BE2C (cell line): ENCODE measurements at regions not wholly inside any gene's neighbourhood (a gene's known extent, or its start where the extent isn't known, plus 50 kb on each side); places are given as distances from the start of the nearest gene placed in this dataset.
"Not testable (repeated sequence)": the region's sequence is repeated elsewhere in the genome, so short reads cannot be mapped to it uniquely, and the experiment has no call there.

Experiments used
- DNase-seq: peaks from one replicate; pipeline ENCODE4 v3.0.0-alpha.2; 2020
- H3K27me3 ChIP-seq: fragments of 250-450 bp; sonication (Bioruptor Pico); 2 replicates; pipeline ENCODE4 v1.5.1; 2020; ENCODE audit warnings: mild to moderate bottlenecking
- H3K36me3 ChIP-seq: fragments of 250-450 bp; sonication (Bioruptor Pico); 2 replicates; pipeline ENCODE4 v1.5.1; 2020; ENCODE audit warnings: mild to moderate bottlenecking
- H3K4me1 ChIP-seq: fragments of 250-450 bp; sonication (Bioruptor Pico); 2 replicates; pipeline ENCODE4 v1.5.1; 2020
- H3K4me3 ChIP-seq: 2 replicates; pipeline ENCODE4 v1.5.1; 2011; ENCODE audit warnings: low read depth, low read length
- H3K9me3 ChIP-seq: fragments of 250-450 bp; sonication (Bioruptor Pico); 2 replicates; pipeline ENCODE4 v1.5.1; 2020
- CTCF ChIP-seq: IDR thresholded peaks from 2 replicates; pipeline ENCODE4 v1.5.1; 2012; ENCODE audit warnings: mild to moderate bottlenecking, low read depth, low read length

GRCh38 chr5:120103495-120103894 lies 360.6 kb upstream of the PRR16 start:
- Histone ChIP-seq H3K9me3 (no peaks in the 10 kb centered on the region), H3K36me3 (no peaks in the 10 kb centered on the region), H3K27me3 (no peaks in the 10 kb centered on the region), H3K4me1 (no peaks in the 10 kb centered on the region), H3K4me3 (no peak overlapping the region)
- no peak for DNase-seq
- TF ChIP-seq CTCF, result no peak

DNA sequence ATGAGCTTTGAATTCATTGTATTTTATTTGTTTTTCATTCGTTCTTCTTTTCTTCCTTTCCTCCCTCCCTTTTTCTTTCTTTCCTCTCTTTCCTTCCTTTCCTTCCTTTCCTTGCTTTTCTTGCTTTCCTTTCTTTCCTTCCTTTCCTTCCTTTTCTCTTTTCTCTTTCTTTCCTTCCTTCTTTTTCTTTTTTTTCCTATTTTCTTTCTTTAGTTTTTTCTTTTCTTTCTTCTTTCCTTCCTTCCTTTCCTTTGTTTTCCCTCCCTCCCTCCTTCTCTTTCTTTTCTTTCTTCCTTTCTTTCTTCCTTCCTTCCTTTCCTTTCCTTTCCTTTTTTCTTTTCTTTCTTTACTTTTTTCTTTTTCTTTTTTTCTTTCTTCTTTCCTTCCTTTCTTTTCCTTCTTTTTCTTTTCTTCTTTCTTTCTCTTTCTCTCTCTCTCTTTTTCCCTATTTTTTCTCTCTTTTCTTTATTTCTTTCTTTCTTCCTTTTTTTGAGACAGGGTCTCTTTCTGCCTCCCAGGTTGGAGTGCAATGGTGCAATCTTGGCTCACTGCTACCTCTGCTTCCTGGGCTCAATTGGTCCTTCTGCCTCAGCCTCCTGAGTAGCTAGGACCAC lies 357.1 kb upstream of the PRR16 start:
- Histone ChIP-seq H3K27me3 (no peaks in the 10 kb centered on the region), H3K4me3 (no peak overlapping the region), H3K4me1 (no peaks in the 10 kb centered on the region), H3K36me3 (no peaks in the 10 kb centered on the region), H3K9me3 (no peaks in the 10 kb centered on the region)
- no peak for TF ChIP-seq CTCF
- DNase-seq, result no peak

DNA sequence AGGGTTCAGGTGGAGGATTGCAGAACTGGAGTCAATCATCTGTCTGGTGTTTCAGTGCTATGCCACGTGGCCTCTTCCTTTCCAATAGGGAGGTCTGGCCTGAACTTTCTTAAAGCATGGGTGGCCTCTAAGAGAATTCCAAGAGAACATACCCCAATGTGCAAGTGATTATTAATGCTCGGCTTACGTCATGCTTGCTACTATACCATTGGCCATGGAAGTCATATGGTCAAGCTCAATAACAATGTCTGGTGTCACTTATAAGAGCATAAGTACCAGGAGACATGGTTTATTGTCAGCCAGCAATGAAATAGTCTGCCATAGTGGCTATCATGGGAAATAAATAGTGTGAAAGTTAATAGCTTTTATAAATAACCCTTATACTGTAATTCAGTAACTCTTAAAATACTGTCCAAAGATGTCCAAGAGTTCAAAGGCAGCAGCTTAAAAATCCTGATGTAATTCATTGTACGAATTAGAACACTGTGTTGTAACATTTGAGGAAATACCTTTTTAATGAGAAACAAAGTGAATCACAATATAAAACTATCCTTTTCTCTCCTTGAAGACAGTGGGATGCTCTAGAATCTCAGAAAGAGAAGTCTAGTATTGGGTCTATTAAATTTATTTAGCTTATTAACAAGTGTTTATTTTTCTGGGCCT lies 355.4 kb upstream of the PRR16 start:
- no peak for DNase-seq
- no peaks in the 10 kb centered on the region for H3K9me3 ChIP-seq
- H3K36me3 ChIP-seq, result no peaks in the 10 kb centered on the region
- no peaks in the 10 kb centered on the region for H3K4me1 ChIP-seq
- no peak overlapping the region for H3K4me3 ChIP-seq
- no peak for TF ChIP-seq CTCF
- H3K27me3 ChIP-seq, result no peaks in the 10 kb centered on the region

DNA sequence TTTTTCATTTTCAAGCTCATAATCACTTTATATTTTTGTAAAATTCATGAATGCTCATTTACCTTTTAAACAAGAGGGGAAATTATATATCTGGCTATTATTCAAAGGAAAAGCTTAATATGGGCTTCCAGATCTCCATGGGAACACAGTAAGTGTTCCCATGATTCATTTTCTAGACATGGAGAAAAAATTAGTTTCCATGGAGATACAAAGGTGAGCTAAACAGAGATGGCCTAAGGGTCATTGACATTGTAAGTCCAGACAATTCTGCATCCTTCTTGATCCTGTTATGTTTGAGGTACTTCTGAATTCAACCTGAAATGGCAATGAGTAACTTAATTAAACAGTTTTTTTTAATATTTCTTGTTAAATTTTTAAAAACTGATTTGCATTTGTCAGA lies 341.4 kb upstream of the PRR16 start:
- H3K9me3 ChIP-seq, result no peaks in the 10 kb centered on the region
- TF ChIP-seq CTCF, result no peak
- no peaks in the 10 kb centered on the region for H3K27me3 ChIP-seq
- H3K4me3 ChIP-seq, result no peak overlapping the region
- H3K4me1 ChIP-seq, result no peaks in the 10 kb centered on the region
- no peak for DNase-seq
- H3K36me3 ChIP-seq, result no peaks in the 10 kb centered on the region

GRCh38 chr5:120124031-120124430 lies 340.1 kb upstream of the PRR16 start:
- H3K4me3 ChIP-seq, result no peak overlapping the region
- no peaks in the 10 kb centered on the region for H3K4me1 ChIP-seq
- no peaks in the 10 kb centered on the region for H3K36me3 ChIP-seq
- H3K27me3 ChIP-seq, result no peaks in the 10 kb centered on the region
- H3K9me3 ChIP-seq, result no peaks in the 10 kb centered on the region
- TF ChIP-seq CTCF, result no peak
- DNase-seq, result no peak

GRCh38 chr5:120124961-120125360 lies 339.1 kb upstream of the PRR16 start:
- DNase-seq, result no peak
- H3K4me1 ChIP-seq, result no peaks in the 10 kb centered on the region
- TF ChIP-seq CTCF, result no peak
- no peaks in the 10 kb centered on the region for H3K27me3 ChIP-seq
- H3K36me3 ChIP-seq, result no peaks in the 10 kb centered on the region
- no peak overlapping the region for H3K4me3 ChIP-seq
- no peaks in the 10 kb centered on the region for H3K9me3 ChIP-seq

GRCh38 chr5:120132347-120132746 lies 331.8 kb upstream of the PRR16 start:
- H3K36me3 ChIP-seq, H3K9me3 ChIP-seq, H3K4me1 ChIP-seq, H3K27me3 ChIP-seq, DNase-seq, H3K4me3 ChIP-seq: not testable (repeated sequence)
